A549 (cell line): ENCODE measurements at regions not wholly inside any gene's neighbourhood (a gene's known extent, or its start where the extent isn't known, plus 50 kb on each side); places are given as distances from the start of the nearest gene placed in this dataset.

Experiments
- ATAC-seq, 2 experiments: fragments of 200-7000 bp in 1 of 2; fragments of >200 bp in 1 of 2; cut with Nextera tagmentation in 1 of 2; cut with Tn5 transposase in 1 of 2; 3 replicates each; pipeline versions ENCODE4 v1.8.0 to v1.9.1; 2018 to 2020; ENCODE audit warnings: mild to moderate bottlenecking in 1 of 2, moderate library complexity in 1 of 2
- CTCF ChIA-PET: fragments of 300-600 bp; sonication (Branson Sonifier 250); formaldehyde crosslinking; extraction: SDS; loops from one replicate; lab custom pipeline; 2021; ENCODE audit warnings: antibody characterized with exemption, inconsistent platforms; lab: Yijun Ruan, JAX
- POLR2A ChIA-PET: fragments of 350-600 bp; formaldehyde crosslinking; extraction: SDS; loops from one replicate; lab custom pipeline; 2021; ENCODE audit warnings: antibody characterized with exemption, inconsistent platforms; lab: Yijun Ruan, JAX
- DNase-seq, 2 experiments: peaks; one replicate each; pipeline versions ENCODE4 v3.0.0 to v3.0.0-alpha.2; 2011 to 2016; ENCODE audit warnings: low read depth in 1 of 2, low spot score in 1 of 2
- FAIRE-seq: peaks from 2 replicates; lab custom pipeline; 2011; peaks lifted over from hg19 to GRCh38; lab: Jason Lieb, UNC
- H3K27ac ChIP-seq, 2 experiments: fragments of >200 bp; sonication (Bioruptor Twin); formaldehyde crosslinking; 3 replicates each; pipeline ENCODE4 v1.5.1; 2016 to 2017
- H3K4me1 ChIP-seq: fragments of >200 bp; sonication (Bioruptor Twin); formaldehyde crosslinking; 3 replicates; pipeline ENCODE4 v1.6.1; 2016
- H3K4me2 ChIP-seq: fragments of >200 bp; sonication (Bioruptor Twin); formaldehyde crosslinking; 3 replicates; pipeline ENCODE4 v1.6.1; 2016
- H3K4me3 ChIP-seq: fragments of >200 bp; sonication (Bioruptor Twin); formaldehyde crosslinking; 3 replicates; pipeline ENCODE4 v1.5.1; 2016
- H3K9me3 ChIP-seq: fragments of >200 bp; sonication (Bioruptor Twin); formaldehyde crosslinking; 3 replicates; pipeline ENCODE4 v1.6.1; 2016
- CBX2 ChIP-seq: fragments of 200-600 bp; sonication (generic); IDR thresholded peaks from 2 replicates; pipeline ENCODE4 v1.6.1; 2016; ENCODE audit warnings: low read depth, mild to moderate bottlenecking, borderline replicate concordance
- CEBPB ChIP-seq, 2 experiments: fragments of >200 bp in 1 of 2; sonication (Bioruptor Twin) in 1 of 2; formaldehyde crosslinking in 1 of 2; IDR thresholded peaks; 2 replicates each; pipeline ENCODE4 v1.6.1; 2012 to 2016
- EHMT2 ChIP-seq: fragments of 200-600 bp; sonication (generic); IDR thresholded peaks from 2 replicates; pipeline ENCODE4 v1.6.1; 2016; ENCODE audit warnings: antibody characterized with exemption, low read depth, mild to moderate bottlenecking, moderate library complexity
- EP300 ChIP-seq, 2 experiments: fragments of >200 bp; sonication (Bioruptor Twin); formaldehyde crosslinking; IDR thresholded peaks; 2 replicates in 1 of 2; 3 replicates in 1 of 2; pipeline ENCODE4 v1.6.1; 2016 to 2017
- ESRRA ChIP-seq: fragments of 150-350 bp; IDR thresholded peaks from 2 replicates; pipeline ENCODE4 v1.6.1; 2014; ENCODE audit warnings: mild to moderate bottlenecking, low read length, borderline replicate concordance
- FOSB ChIP-seq: fragments of 250-450 bp; sonication (Bioruptor Pico); IDR thresholded peaks from 2 replicates; pipeline ENCODE4 v1.5.0; 2020; ENCODE audit warnings: mild to moderate bottlenecking, moderate library complexity
- FOSL2 ChIP-seq, 2 experiments: fragments of 450-650 bp in 1 of 2; fragments of >200 bp in 1 of 2; sonication (Bioruptor Twin) in 1 of 2; formaldehyde crosslinking; IDR thresholded peaks; 2 replicates each; pipeline versions ENCODE4 v1.5.0 to v1.6.1; 2016 to 2020; ENCODE audit warnings: mild to moderate bottlenecking in 1 of 2, moderate library complexity in 1 of 2
- FOXS1 ChIP-seq: fragments of 250-450 bp; sonication (Bioruptor Pico); IDR thresholded peaks from 2 replicates; pipeline ENCODE4 v1.5.0; 2020; ENCODE audit warnings: mild to moderate bottlenecking, moderate library complexity
- GATA3 ChIP-seq: IDR thresholded peaks from 2 replicates; pipeline ENCODE4 v1.6.1; 2012; ENCODE audit warnings: borderline replicate concordance
- HDAC2 ChIP-seq: fragments of 200-600 bp; sonication (generic); IDR thresholded peaks from 2 replicates; pipeline ENCODE4 v1.6.1; 2016
- HEYL ChIP-seq: fragments of 250-450 bp; sonication (Bioruptor Pico); IDR thresholded peaks from 2 replicates; pipeline ENCODE4 v1.8.0; 2021; ENCODE audit warnings: mild to moderate bottlenecking, moderate library complexity
- HOXB5 ChIP-seq: fragments of 250-450 bp; sonication (Bioruptor Pico); IDR thresholded peaks from 2 replicates; pipeline ENCODE4 v1.5.0; 2020; ENCODE audit warnings: mild to moderate bottlenecking, moderate library complexity
- MAFK ChIP-seq: fragments of 450-650 bp; IDR thresholded peaks from 2 replicates; pipeline ENCODE4 v1.6.1; 2014; ENCODE audit not compliant: partially characterized antibody
- MAZ ChIP-seq: fragments of 150-350 bp; IDR thresholded peaks from 2 replicates; pipeline ENCODE4 v1.6.1; 2014; ENCODE audit warnings: antibody characterized with exemption, low read depth, low read length, borderline replicate concordance
- MYC ChIP-seq: IDR thresholded peaks from 2 replicates; pipeline ENCODE4 v1.6.1; 2012; ENCODE audit warnings: mild to moderate bottlenecking, inconsistent platforms, low read length, improper control_type of control experiment, borderline replicate concordance
- NPAS2 ChIP-seq: fragments of 250-450 bp; sonication (Bioruptor Pico); IDR thresholded peaks from 2 replicates; pipeline ENCODE4 v1.8.0; 2022; ENCODE audit warnings: mild to moderate bottlenecking, moderate library complexity, borderline replicate concordance
- NR3C1 ChIP-seq: fragments of >200 bp; sonication (Bioruptor Twin); formaldehyde crosslinking; IDR thresholded peaks from 3 replicates; pipeline ENCODE4 v1.6.1; 2017
- PHF8 ChIP-seq: fragments of 200-600 bp; sonication (generic); IDR thresholded peaks from 2 replicates; pipeline ENCODE4 v1.6.1; 2016; ENCODE audit warnings: low read depth, mild to moderate bottlenecking, antibody characterized with exemption, moderate library complexity, borderline replicate concordance
- POLR2A ChIP-seq: IDR thresholded peaks from 2 replicates; pipeline ENCODE4 v1.6.1; 2012; ENCODE audit warnings: mild to moderate bottlenecking, low read length
- POLR2AphosphoS2 ChIP-seq: conservative IDR thresholded peaks from 2 replicates; pipeline ENCODE4 v1.6.1; 2012; ENCODE audit warnings: low read length, improper control_type of control experiment, inconsistent platforms
- RAD21 ChIP-seq, 2 experiments: fragments of >200 bp in 1 of 2; sonication (Bioruptor Twin) in 1 of 2; formaldehyde crosslinking in 1 of 2; IDR thresholded peaks in 1 of 2; conservative IDR thresholded peaks in 1 of 2; 2 replicates in 1 of 2; 3 replicates in 1 of 2; pipeline ENCODE4 v1.6.1; 2012 to 2018; ENCODE audit warnings: inconsistent platforms in 1 of 2
- RARB ChIP-seq: fragments of 250-450 bp; sonication (Bioruptor Pico); IDR thresholded peaks from 2 replicates; pipeline ENCODE4 v1.8.0; 2021; ENCODE audit warnings: mild to moderate bottlenecking, moderate library complexity
- RCOR1 ChIP-seq: fragments of 150-350 bp; IDR thresholded peaks from 2 replicates; pipeline ENCODE4 v1.6.1; 2014; ENCODE audit warnings: antibody characterized with exemption, low read length, low read depth
- SREBF2 ChIP-seq: fragments of 450-650 bp; IDR thresholded peaks from 2 replicates; pipeline ENCODE4 v1.6.1; 2014; ENCODE audit warnings: mild to moderate bottlenecking, moderate library complexity
- TFCP2L1 ChIP-seq: fragments of 250-450 bp; sonication (Bioruptor Pico); IDR thresholded peaks from 2 replicates; pipeline ENCODE4 v1.5.0; 2021; ENCODE audit warnings: mild to moderate bottlenecking
- ZSCAN20 ChIP-seq: fragments of 250-450 bp; sonication (Bioruptor Pico); IDR thresholded peaks from 2 replicates; pipeline ENCODE4 v1.8.0; 2022; ENCODE audit warnings: mild to moderate bottlenecking, moderate library complexity
- WGBS: methylation state at CpG from one replicate; pipeline ENCODE4 v1.1.6; 2017; ENCODE audit errors: missing lambda C conversion rate; 5-methylcytosine and 5-hydroxymethylcytosine counted together
- TF ChIP-seq, protein P1 (sequence below): IDR thresholded peaks from 2 replicates; pipeline ENCODE4 v1.6.1; 2012
- TF ChIP-seq, protein P2 (sequence below): fragments of >200 bp; sonication (Bioruptor Twin); formaldehyde crosslinking; IDR thresholded peaks from 2 replicates; pipeline ENCODE4 v1.6.1; 2016
- TF ChIP-seq, protein P3 (sequence below): fragments of 450-650 bp; IDR thresholded peaks from 2 replicates; pipeline ENCODE4 v1.6.1; 2014; ENCODE audit warnings: antibody characterized with exemption

DNA sequence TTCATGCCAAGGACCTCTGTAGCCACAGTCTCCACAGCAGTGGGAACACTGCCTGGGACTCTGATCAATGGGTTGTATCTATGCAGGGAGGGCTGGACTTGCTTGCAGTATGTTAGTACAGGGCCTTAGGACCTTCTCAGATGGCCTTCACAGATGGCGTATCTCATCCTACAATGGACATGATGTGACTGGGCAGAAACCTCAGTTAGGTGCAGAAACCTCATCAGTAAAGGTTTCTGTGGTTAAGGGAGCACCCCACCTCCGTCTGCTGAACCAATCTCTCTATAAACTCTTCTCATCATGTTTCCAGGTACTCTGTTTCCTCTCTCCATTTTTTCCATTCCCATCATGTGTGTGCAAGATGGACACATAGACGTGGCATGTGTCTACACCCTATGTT lies 154.9 kb downstream of the EVX1 start (continued):
- TF ChIP-seq NPAS2: no peak

DNA sequence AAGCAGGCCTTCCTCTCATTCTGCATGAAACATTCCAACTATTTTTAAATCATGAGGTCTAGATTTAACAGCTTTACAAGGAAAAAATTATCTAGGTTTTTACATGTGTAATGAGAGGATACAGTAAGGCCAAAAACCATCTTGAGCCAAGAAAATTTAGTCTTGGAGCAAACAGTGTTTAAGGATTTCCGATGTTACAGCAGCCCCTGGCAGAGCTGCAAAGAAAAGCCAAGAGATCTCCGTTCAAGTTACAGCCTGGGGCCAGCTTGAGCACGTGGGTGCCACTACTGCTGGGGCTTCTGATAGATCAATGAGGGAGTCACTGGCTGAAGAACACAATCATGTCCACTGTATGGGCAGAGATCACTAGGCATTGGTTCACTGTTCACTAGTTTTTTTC lies 156.2 kb downstream of the EVX1 start:
- ChIA-PET POLR2A (no interaction called here), CTCF (interaction anchor here (0.7 to 1.7 kb wide), 2 partner anchors 164 to 188 kb away, joined by 3 to 6 read pairs; no protein-coding TSS in a partner anchor)
- Histone ChIP-seq H3K4me3 (no peak overlapping the region), H3K27ac (no peak overlapping the region), H3K4me2 (no peak overlapping the region), H3K9me3 (no peaks in the 10 kb centered on the region), H3K4me1 (peaks cover 2% of the 10 kb centered on the region; the same call in 1 of the 3 replicates)
- FAIRE-seq (no peak), DNase-seq (no peak), ATAC-seq (no peak)
- no peak for TF ChIP-seq HOXB5 (CRISPR knock-in tag)
- TF ChIP-seq EP300 (IDR thresholded peaks at IDR 0.05): no peak
- TF ChIP-seq RCOR1: no peak
- no peak for TF ChIP-seq RARB (CRISPR knock-in tag)
- TF ChIP-seq, protein P1, sequence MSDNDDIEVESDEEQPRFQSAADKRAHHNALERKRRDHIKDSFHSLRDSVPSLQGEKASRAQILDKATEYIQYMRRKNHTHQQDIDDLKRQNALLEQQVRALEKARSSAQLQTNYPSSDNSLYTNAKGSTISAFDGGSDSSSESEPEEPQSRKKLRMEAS: no peak
- TF ChIP-seq POLR2AphosphoS2: no peak
- no peak for TF ChIP-seq NR3C1
- TF ChIP-seq TFCP2L1: no peak
- no peak for TF ChIP-seq RAD21 (conservative IDR thresholded peaks at IDR 0.05 in 1 of 2, IDR thresholded peaks at IDR 0.05 in 1 of 2)
- TF ChIP-seq FOXS1 (CRISPR knock-in tag): no peak
- TF ChIP-seq MAZ: no peak
- TF ChIP-seq MAFK: no peak
- TF ChIP-seq PHF8: no peak
- TF ChIP-seq CEBPB (IDR thresholded peaks at IDR 0.05): no peak
- no peak for TF ChIP-seq GATA3
- TF ChIP-seq HDAC2: no peak
- TF ChIP-seq EHMT2: no peak
- no peak for TF ChIP-seq ESRRA
- TF ChIP-seq SREBF2: no peak
- TF ChIP-seq FOSL2 (IDR thresholded peaks at IDR 0.05): no peak
- TF ChIP-seq FOSL2 (CRISPR knock-in tag; IDR thresholded peaks at IDR 0.05): no peak
- WGBS: 53% methylated on average over 3 of the region's 3 CpGs

DNA sequence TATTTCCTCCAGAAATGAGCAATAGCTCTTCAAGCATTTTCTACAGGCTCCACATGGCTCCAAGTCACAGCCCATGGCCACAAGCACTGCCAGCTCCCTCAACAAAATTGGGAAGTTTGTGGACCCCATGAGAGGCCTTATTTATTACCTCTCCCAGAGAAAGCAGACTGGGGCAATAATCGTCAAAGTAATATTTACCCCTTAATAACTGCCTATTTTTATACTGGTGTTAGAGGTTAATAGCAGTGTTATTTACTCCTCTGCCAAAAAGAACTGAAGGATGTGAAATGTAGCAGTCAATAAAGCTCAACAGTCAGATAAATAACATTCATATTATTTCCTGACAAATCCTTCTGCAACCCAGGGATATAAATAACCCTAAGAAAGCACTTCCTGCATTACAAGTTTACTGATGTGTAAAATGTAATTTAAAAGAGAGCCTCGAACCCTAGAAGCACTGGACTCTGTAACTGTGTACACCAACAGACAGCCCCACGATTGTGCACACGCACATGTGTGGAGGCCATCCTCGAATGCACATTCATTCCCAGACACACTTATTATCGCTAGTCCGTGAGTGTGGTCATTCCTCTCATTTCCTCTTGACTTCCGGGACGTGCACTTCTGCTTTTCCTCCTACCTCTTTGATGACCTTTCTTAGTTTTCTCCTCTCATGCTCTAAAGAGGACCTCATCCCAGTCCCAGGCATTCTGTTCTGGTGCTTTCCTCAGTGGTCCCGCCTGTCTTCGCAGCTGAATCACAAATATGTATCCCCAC lies 157.4 kb downstream of the EVX1 start:
- ChIA-PET CTCF (interaction anchor here (0.6 to 1.7 kb wide), 3 partner anchors 47 to 177 kb away, joined by 3 to 6 read pairs (median 3); no protein-coding TSS in a partner anchor), POLR2A (no interaction called here)
- H3K27ac ChIP-seq: no peak overlapping the region
- no peaks in the 10 kb centered on the region for H3K9me3 ChIP-seq
- FAIRE-seq (no peak), DNase-seq (no peak), ATAC-seq (no peak)
- no peak overlapping the region for H3K4me3 ChIP-seq
- WGBS: 64% methylated on average over 11 of the region's 11 CpGs
- H3K4me2 ChIP-seq: no peak overlapping the region
- peaks cover 10% of the 10 kb centered on the region; the same call in 1 of the 3 replicates for H3K4me1 ChIP-seq
- no peak for TF ChIP-seq FOSB (CRISPR knock-in tag)
- TF ChIP-seq, protein P2, sequence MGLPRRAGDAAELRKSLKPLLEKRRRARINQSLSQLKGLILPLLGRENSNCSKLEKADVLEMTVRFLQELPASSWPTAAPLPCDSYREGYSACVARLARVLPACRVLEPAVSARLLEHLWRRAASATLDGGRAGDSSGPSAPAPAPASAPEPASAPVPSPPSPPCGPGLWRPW: no peak
- TF ChIP-seq ZSCAN20: no peak
- TF ChIP-seq, protein P3, sequence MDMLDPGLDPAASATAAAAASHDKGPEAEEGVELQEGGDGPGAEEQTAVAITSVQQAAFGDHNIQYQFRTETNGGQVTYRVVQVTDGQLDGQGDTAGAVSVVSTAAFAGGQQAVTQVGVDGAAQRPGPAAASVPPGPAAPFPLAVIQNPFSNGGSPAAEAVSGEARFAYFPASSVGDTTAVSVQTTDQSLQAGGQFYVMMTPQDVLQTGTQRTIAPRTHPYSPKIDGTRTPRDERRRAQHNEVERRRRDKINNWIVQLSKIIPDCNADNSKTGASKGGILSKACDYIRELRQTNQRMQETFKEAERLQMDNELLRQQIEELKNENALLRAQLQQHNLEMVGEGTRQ: no peak
- TF ChIP-seq POLR2A: no peak
- no peak for TF ChIP-seq CBX2
- no peak for TF ChIP-seq POLR2AphosphoS2
- no peak for TF ChIP-seq HEYL (CRISPR knock-in tag)
- no peak for TF ChIP-seq MYC
- TF ChIP-seq, protein P1: no peak
- TF ChIP-seq EP300 (IDR thresholded peaks at IDR 0.05): no peak
